Smooth muscle cell (in vitro differentiated cells): ENCODE measurements at regions not wholly inside any gene's neighbourhood (a gene's known extent, or its start where the extent isn't known, plus 50 kb on each side); places are given as distances from the start of the nearest gene placed in this dataset.

Experiments used
- DNase-seq: peaks from one replicate; lab custom pipeline; 2025; ENCODE audit not compliant: unreplicated experiment; lab: John Stamatoyannopoulos, UW
- H2AFZ ChIP-seq: fragments of 200-600 bp; sonication (generic); 2 replicates; pipeline ENCODE4 v1.6.0; 2016; ENCODE audit warnings: antibody characterized with exemption, low read depth, mild to moderate bottlenecking
- H3F3A ChIP-seq: fragments of 200-600 bp; sonication (generic); 2 replicates; pipeline ENCODE4 v1.6.0; 2017; ENCODE audit warnings: antibody characterized with exemption, low read depth
- H3K27ac ChIP-seq: fragments of 200-600 bp; sonication (generic); 2 replicates; pipeline ENCODE4 v1.5.1; 2016; ENCODE audit warnings: low read depth, mild to moderate bottlenecking
- H3K27me3 ChIP-seq: fragments of 200-600 bp; sonication (generic); 2 replicates; pipeline ENCODE4 v1.6.1; 2016; ENCODE audit warnings: low read depth, mild to moderate bottlenecking
- H3K36me3 ChIP-seq: fragments of 200-600 bp; sonication (generic); 2 replicates; pipeline ENCODE4 v1.5.1; 2016; ENCODE audit warnings: low read depth
- H3K4me1 ChIP-seq: fragments of 200-600 bp; sonication (generic); 2 replicates; pipeline ENCODE4 v1.5.1; 2016; ENCODE audit warnings: low read depth
- H3K4me2 ChIP-seq: fragments of 200-600 bp; sonication (generic); 2 replicates; pipeline ENCODE4 v1.6.0; 2016; ENCODE audit warnings: mild to moderate bottlenecking
- H3K4me3 ChIP-seq: fragments of 200-600 bp; sonication (generic); 2 replicates; pipeline ENCODE4 v1.5.1; 2016; ENCODE audit warnings: mild to moderate bottlenecking
- H3K79me2 ChIP-seq: fragments of 200-600 bp; sonication (generic); 2 replicates; pipeline ENCODE4 v1.6.0; 2016; ENCODE audit warnings: low read depth, mild to moderate bottlenecking
- H3K9ac ChIP-seq: fragments of 200-600 bp; sonication (generic); 2 replicates; pipeline ENCODE4 v1.6.0; 2016; ENCODE audit warnings: low read depth
- H3K9me3 ChIP-seq: fragments of 200-600 bp; sonication (generic); replicated peaks from 2 replicates; pipeline ENCODE4 v1.5.1; 2016; ENCODE audit warnings: low read depth
- H4K20me1 ChIP-seq: fragments of 200-600 bp; sonication (generic); 2 replicates; pipeline ENCODE4 v1.6.0; 2016; ENCODE audit warnings: low read depth
- WGBS: methylation state at CpG from one replicate; pipeline ENCODE4 v1.1.7; 2016; ENCODE audit warnings: low lambda C conversion rate; 5-methylcytosine and 5-hydroxymethylcytosine counted together
- TF ChIP-seq, protein P1 (sequence below): fragments of 200-600 bp; sonication (generic); IDR thresholded peaks from 2 replicates; pipeline ENCODE4 v1.5.1; 2017; ENCODE audit warnings: borderline replicate concordance, mild to moderate bottlenecking, antibody characterized with exemption; ENCODE audit not compliant: insufficient read depth, poor library complexity, severe bottlenecking

DNA sequence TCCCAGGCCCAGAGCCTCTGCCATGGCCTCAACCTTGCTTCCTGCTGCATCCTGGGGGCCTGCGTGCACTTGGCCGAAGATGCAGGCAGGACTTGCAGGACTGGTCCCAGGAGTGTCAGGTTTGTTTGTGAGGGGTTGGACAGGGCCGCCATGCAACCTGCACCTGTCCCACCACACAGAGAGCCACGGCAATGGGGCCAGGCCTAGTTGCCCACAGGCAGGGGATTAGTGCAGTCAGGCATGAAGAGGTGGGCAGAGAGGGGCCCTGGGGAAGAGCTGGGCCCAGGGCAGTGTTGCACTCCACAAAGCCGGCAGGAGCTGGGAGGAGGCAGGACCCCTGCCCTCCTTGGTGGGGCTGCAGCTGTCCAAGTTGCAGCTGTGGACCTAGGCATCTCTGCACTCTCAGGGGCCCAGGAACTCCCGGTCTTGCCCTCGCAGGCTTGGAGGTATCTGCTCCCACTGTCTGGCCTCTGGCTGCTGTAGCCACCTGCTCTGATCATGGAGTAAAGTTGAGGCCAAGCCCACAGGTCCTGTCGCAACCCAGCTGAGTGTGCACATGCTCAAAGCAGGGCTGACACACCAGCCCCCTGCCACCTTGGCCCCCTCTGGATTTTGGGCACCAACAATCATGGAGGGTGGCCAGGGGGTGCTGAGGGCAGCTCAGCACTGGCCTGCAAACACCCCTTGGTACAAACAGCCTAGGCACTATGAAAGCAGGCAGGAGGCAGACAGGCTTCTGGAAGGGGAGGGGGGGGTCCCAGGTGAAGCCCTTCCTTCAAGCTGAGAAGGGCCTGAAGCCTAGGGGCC is 190.4 kb upstream of the PCDH10 start:
- Histone ChIP-seq H4K20me1 (no peaks in the 10 kb centered on the region), H3K4me2 (no peak overlapping the region), H3K27me3 (no peaks in the 10 kb centered on the region), H3K9ac (no peak overlapping the region), H3K79me2 (no peaks in the 10 kb centered on the region), H3K36me3 (no peaks in the 10 kb centered on the region), H3K4me1 (no peaks in the 10 kb centered on the region), H2AFZ (no peak overlapping the region), H3K9me3 (no peaks in the 10 kb centered on the region), H3F3A (no peaks in the 10 kb centered on the region), H3K4me3 (no peak overlapping the region), H3K27ac (no peak overlapping the region)
- DNase-seq: no peak
- 96% methylated on average over 8 of the region's 8 CpGs for WGBS
- TF ChIP-seq, protein P1, sequence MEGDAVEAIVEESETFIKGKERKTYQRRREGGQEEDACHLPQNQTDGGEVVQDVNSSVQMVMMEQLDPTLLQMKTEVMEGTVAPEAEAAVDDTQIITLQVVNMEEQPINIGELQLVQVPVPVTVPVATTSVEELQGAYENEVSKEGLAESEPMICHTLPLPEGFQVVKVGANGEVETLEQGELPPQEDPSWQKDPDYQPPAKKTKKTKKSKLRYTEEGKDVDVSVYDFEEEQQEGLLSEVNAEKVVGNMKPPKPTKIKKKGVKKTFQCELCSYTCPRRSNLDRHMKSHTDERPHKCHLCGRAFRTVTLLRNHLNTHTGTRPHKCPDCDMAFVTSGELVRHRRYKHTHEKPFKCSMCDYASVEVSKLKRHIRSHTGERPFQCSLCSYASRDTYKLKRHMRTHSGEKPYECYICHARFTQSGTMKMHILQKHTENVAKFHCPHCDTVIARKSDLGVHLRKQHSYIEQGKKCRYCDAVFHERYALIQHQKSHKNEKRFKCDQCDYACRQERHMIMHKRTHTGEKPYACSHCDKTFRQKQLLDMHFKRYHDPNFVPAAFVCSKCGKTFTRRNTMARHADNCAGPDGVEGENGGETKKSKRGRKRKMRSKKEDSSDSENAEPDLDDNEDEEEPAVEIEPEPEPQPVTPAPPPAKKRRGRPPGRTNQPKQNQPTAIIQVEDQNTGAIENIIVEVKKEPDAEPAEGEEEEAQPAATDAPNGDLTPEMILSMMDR: no peak

DNA sequence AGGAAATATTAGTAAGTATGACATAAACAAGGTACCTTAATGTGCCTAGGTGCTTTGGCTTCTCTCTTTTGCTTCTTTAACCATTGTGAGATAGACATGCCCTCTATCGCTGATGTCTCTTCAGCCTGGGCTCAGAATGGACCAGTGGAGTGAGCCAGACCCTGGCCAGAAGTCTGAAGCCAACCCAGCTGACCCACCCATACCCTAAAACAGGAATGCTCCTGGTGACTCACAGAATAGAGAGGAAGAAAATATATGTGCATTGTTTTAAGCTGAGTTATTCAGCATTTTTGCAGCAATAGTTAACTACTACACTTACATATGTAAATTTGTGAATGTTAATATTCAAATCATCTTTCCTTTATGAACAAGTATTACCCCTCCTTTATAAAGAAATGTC is 167.5 kb upstream of the PCDH10 start:
- no peak overlapping the region for H2AFZ ChIP-seq
- no peak overlapping the region for H3K4me2 ChIP-seq
- H3K27ac ChIP-seq: no peak overlapping the region
- no peak overlapping the region for H3K9ac ChIP-seq
- WGBS: 93% methylated on average over 1 of the region's 1 CpG
- H3K79me2 ChIP-seq: no peaks in the 10 kb centered on the region
- no peak for DNase-seq
- no peaks in the 10 kb centered on the region for H3K4me1 ChIP-seq
- H3K27me3 ChIP-seq: no peaks in the 10 kb centered on the region
- no peak overlapping the region for H3K4me3 ChIP-seq
- no peaks in the 10 kb centered on the region for H3F3A ChIP-seq
- TF ChIP-seq, protein P1: no peak
- no peaks in the 10 kb centered on the region for H4K20me1 ChIP-seq
- H3K36me3 ChIP-seq: no peaks in the 10 kb centered on the region
- no peaks in the 10 kb centered on the region for H3K9me3 ChIP-seq

- Histone ChIP-seq H4K20me1 (no peaks in the 10 kb centered on the region), H3K9ac (no peak overlapping the region), H3K9me3 (no peaks in the 10 kb centered on the region), H3K79me2 (no peaks in the 10 kb centered on the region), H3K4me2 (no peak overlapping the region), H3F3A (no peaks in the 10 kb centered on the region), H3K4me3 (no peak overlapping the region), H3K27ac (no peak overlapping the region), H3K4me1 (no peaks in the 10 kb centered on the region), H2AFZ (no peak overlapping the region), H3K27me3 (no peaks in the 10 kb centered on the region), H3K36me3 (no peaks in the 10 kb centered on the region)
- TF ChIP-seq, protein P1: no peak
- no peak for DNase-seq
Observed at GRCh38 chr4:132982151-132982550, 166.9 kb upstream of the PCDH10 start.

DNA sequence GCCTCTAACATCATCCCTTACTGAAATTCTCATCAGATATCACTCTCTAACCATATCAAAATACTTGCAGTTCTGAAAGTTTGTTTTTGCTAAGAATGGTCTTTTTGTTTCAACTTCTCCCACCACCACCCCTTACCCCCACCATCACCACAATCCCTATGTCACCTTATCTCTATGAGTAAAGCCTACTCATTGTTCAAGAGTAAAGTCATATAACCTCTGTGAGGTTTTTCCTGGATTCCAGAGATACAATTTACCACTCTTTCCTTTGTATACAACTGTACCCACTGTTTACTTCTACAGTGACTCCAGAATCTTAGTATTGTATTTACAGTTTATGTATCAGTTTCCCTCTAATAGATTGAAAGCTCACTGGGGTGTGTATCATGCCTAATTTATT is 158.0 kb upstream of the PCDH10 start:
- TF ChIP-seq, protein P1: no peak

More for the DNA sequence above, 158.0 kb upstream of the PCDH10 start:
- H3K27me3 ChIP-seq: no peaks in the 10 kb centered on the region
- no peaks in the 10 kb centered on the region for H3K36me3 ChIP-seq
- no peaks in the 10 kb centered on the region for H3F3A ChIP-seq
- no peaks in the 10 kb centered on the region for H4K20me1 ChIP-seq
- no peaks in the 10 kb centered on the region for H3K9me3 ChIP-seq
- H2AFZ ChIP-seq: no peak overlapping the region
- H3K79me2 ChIP-seq: no peaks in the 10 kb centered on the region
- no peak overlapping the region for H3K4me2 ChIP-seq
- H3K4me1 ChIP-seq: no peaks in the 10 kb centered on the region
- no peak overlapping the region for H3K4me3 ChIP-seq
- no peak overlapping the region for H3K9ac ChIP-seq
- no peak for DNase-seq
- H3K27ac ChIP-seq: no peak overlapping the region
